GM10266 (cell line): ENCODE measurements at regions not wholly inside any gene's neighbourhood (a gene's known extent, or its start where the extent isn't known, plus 50 kb on each side); places are given as distances from the start of the nearest gene placed in this dataset.
"Not testable (repeated sequence)": the region's sequence is repeated elsewhere in the genome, so short reads cannot be mapped to it uniquely, and the experiment has no call there.

ENCODE experiments used
- DNase-seq: peaks from one replicate; pipeline ENCODE4 v3.0.0; 2012; ENCODE audit errors: extremely low spot score
- TF ChIP-seq, protein P1 (sequence below): IDR thresholded peaks from 2 replicates; pipeline ENCODE4 v1.5.1; 2012; ENCODE audit warnings: mild to moderate bottlenecking, low read depth; ENCODE audit not compliant: control insufficient read depth, insufficient read depth; ENCODE audit errors: missing control alignments

- DNase-seq, result no peak
- TF ChIP-seq, protein P1, sequence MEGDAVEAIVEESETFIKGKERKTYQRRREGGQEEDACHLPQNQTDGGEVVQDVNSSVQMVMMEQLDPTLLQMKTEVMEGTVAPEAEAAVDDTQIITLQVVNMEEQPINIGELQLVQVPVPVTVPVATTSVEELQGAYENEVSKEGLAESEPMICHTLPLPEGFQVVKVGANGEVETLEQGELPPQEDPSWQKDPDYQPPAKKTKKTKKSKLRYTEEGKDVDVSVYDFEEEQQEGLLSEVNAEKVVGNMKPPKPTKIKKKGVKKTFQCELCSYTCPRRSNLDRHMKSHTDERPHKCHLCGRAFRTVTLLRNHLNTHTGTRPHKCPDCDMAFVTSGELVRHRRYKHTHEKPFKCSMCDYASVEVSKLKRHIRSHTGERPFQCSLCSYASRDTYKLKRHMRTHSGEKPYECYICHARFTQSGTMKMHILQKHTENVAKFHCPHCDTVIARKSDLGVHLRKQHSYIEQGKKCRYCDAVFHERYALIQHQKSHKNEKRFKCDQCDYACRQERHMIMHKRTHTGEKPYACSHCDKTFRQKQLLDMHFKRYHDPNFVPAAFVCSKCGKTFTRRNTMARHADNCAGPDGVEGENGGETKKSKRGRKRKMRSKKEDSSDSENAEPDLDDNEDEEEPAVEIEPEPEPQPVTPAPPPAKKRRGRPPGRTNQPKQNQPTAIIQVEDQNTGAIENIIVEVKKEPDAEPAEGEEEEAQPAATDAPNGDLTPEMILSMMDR, result no peak
These were observed 124.9 kb upstream of the SMARCA2 start for GRCh38 chr9:1890201-1890600.

DNA sequence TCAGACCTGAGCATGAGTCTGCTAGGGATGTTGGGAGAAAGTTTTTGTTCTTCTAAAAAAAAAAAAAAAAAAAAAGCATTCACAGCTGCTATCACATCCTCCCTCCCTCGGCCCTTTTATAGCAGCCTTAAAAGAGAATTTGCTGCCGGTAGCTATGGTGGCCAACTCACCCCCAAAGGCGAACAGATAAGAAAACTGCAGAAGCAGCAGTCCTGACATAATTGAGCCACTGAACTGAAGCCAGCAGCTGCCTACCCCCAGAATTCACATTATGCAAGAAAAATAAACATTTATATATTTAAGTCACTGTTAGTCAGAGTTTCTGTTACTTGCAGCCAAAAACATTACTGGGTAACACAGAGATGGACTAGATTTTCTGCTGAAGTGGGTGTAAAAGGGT is 124.3 kb upstream of the SMARCA2 start:
- TF ChIP-seq, protein P1, result no peak

GRCh38 chr9:1903080-1903704 is 112.0 kb upstream of the SMARCA2 start:
- DNase-seq, result not testable (repeated sequence)

More for the DNA sequence above, 124.3 kb upstream of the SMARCA2 start:
- DNase-seq, result no peak

DNA sequence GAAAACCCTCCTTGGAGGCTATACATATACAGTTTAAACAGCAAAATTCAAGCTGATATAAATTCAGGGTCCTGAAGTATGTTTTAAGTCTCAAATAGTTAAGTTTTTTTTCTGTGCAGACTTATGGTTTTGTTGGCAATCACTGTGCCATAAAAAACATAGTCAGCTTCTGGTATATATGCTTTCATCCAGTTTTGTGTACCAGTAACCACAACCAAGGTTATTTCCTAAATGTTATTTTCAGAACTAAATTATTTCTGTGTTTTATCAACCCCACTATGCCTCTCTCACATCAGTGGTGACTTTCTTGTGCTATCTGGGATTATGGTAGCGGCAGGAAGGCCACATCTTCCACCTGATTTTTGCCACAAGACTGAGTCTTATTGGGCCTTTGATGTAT is 107.7 kb upstream of the SMARCA2 start:
- DNase-seq, result no peak
- TF ChIP-seq, protein P1, result no peak

- TF ChIP-seq, protein P1, result no peak
- DNase-seq, result no peak
These were observed 105.8 kb upstream of the SMARCA2 start for GRCh38 chr9:1909322-1909721.

- TF ChIP-seq, protein P1, result no peak
- no peak for DNase-seq
These were observed 104.8 kb upstream of the SMARCA2 start for GRCh38 chr9:1910269-1910811.

DNA sequence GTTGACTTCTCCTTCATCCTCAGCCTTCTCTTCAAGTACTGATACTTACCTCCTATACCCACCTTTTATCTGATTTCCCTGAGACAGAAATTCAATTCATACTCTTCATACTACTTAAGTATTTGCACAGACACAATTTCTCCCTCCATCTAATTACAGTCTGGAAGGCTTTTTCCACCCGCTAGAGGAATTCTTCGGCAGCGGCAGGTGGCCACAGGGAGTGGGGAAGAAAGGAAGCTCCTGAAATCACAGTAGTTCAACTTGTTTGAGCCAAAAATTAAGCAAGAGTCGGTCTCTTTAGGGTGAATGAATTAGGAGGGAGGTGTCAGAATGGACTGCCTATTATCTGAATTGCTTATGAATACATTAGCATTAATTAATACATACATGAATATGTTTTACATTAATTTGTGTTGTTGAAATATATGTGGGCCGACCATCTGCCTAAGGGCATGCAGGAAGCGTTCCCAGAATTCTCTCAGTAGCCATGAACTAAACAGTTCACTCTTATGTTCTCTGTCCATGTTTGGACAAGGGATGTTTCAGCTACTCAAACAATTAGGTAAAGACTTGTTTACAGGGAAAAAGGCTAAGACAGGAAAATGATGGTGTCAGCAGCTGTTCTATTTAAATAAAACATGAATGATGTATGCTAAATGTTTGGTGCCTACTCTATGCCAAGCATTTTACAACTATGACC is 101.4 kb upstream of the SMARCA2 start:
- TF ChIP-seq, protein P1, result no peak

More for the DNA sequence above, 101.4 kb upstream of the SMARCA2 start:
- DNase-seq, result no peak
